CD4-positive, alpha-beta T cell treated with Interleukin-10 for 1 hour (primary cell): ENCODE measurements at regions not wholly inside any gene's neighbourhood (a gene's known extent, or its start where the extent isn't known, plus 50 kb on each side); places are given as distances from the start of the nearest gene placed in this dataset.
"Not testable (repeated sequence)": the region's sequence is repeated elsewhere in the genome, so short reads cannot be mapped to it uniquely, and the experiment has no call there.

Experiments
- DNase-seq: peaks from one replicate; pipeline ENCODE4 v3.0.0-alpha.2; 2020

DNA sequence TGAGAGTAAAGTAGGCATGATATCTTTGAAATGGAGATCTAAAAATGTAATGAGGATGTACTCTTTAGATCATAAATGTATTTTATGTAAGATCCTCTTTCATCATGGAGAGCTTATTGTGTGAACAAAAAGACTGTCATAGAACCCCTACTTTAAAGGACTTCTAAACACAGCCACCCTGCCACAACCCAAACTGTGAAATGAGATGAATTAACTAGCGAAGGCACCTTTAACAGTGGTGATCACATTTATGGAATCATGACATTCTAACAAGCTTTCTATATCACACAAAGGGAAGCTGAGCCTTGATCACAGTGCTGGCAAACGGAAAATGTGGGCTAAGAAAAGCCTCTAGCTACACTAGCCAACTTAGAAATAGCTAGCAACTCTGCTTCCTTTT, 1585.2 kb downstream of the EFNA5 start:
- DNase-seq = no peak

DNA sequence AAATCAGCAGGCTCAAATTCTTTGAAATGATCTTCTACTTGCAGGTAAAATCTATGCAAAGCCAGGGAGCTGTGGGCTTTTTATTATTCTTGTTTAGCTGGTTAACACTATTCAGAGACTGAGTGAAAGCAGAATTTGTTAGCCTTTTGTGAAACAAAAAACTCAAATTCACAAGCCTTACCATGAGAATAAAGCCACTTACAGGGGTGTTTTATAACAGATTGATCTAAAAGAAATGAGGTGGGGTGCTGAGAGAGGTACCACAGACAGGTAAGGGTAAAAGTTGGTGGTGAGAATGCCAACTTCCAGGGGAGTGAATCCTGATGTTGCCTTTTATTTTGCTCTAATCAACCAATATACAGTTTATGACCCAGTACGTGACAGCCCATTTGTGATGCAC, 1585.6 kb downstream of the EFNA5 start:
- no peak for DNase-seq

DNA sequence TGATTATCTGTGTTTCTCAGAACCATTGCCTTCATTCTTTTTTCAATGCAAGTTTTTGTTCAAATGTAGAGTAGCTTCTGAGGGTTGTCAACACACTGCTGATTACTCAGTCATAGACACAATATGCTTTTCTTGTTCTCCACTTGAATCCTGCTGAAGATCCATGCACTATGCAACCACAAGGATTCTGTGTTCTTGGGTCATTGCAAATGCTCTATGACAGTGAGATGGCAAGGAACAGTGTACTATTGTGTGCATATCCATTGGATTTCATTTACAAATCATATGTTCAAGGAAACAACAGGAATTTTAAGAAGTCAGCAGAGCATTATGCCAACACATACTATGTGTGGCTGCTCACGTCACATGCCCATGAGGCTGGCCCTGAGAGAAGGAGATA, 1590.2 kb downstream of the EFNA5 start:
- DNase-seq = no peak

DNA sequence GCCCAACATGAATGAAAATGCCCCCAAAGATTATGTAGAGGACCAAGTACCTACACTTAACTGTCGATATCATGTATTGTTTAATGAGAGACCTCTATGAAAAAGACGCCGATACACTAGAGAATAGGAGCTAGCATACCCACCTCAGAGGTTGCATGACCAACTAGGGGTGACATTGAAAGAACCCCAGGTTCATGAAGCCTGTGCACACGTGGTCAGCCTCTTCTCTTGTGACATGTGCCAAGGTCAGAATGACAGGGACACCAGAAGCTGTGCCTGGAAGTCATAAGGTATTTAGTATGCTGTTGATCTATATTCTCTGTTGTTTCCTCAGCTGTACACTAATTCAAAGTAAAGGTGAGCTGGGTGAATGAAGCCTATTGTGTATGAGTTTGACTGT, 1594.1 kb downstream of the EFNA5 start:
- DNase-seq = no peak

DNA sequence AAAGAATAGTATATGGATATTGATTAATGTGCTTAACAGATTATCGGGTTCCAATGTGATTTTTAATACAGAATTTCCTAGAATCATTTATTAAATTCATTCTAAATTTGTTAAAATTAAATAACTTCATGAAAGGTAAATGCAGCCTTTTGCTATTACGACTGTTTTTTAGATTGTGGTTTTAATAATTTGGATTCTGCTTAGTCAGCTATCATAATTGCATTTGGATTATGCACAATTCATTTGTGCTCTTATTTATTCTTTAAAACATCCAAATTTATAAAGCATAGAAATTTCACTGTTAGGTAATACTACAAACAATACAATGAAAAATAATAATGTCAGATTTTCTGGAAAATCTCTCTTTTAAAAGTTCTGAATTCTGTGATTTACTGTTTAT, 1598.5 kb downstream of the EFNA5 start:
- no peak for DNase-seq

DNA sequence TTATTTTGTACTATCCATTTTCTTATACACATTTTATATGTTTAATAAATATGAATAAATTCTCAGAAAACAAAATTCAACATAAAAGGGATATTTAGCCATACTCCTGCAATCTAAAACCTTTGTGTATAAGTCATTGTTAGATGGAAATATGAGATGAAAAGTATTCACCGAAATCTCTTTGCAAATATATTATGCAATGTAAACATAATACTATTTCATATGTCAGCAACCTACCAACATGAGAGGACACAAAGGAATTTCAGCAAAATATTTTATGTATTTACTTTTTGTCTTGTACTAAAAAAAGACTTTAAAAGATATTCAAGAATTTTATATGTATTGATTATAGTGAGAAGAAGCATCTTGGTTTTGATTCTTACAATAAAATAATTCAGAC, 1623.4 kb downstream of the EFNA5 start:
- no peak for DNase-seq

DNA sequence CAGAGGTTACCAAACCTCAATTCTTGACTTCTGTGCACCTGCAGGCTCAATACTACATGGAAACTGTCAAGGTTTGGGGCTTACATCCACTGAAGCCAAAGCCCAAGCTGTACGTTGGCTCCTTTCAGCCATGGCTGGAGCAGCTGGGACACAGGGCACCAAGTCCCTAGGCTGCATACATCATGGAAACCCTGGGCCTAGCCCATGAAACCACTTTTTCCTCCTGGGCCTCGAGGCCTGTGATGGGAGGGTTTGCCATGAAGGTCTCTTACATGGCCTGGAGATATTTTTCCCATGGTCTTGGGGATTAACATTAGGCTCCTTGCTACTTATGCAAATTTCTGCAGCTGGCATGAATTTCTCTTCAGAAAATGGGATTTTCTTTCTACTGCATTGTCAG, 1638.7 kb downstream of the EFNA5 start:
- DNase-seq = not testable (repeated sequence)

DNA sequence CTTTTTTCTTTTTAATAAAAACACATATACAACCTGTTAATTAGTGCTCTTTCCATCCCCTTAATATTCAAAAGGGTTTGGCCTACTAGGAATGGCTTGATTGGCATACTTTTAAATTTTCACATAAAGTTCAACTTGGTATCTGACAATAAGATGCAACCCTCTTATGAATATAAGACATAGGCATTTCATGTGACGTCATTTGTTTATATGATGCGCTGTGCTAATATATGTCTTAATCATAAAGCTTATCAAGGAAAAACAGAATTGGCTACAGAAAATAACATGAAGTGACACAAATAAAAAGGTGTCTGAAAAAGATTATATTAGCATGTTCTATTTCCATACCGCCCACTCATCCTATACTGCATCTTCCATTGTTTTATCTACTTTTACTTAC, 1642.4 kb downstream of the EFNA5 start:
- DNase-seq = no peak

DNA sequence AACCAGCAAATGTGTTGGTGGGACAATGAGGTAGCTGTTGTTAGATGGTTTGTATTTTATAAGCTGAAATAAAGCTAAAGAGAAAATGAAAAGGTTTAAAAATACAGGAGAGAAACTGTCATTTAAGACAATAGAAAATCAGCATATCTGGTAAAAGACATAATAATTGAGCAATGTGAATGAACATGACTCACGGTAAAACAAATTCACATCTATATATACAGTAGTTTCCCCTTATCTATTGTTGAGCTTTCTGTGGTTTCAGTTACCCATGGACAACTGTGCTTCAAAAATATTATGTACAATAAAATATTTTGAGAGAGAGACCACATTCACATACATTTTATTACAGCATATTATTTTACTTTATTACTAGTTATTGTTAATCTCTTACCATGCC, 1649.8 kb downstream of the EFNA5 start:
- DNase-seq = no peak

DNA sequence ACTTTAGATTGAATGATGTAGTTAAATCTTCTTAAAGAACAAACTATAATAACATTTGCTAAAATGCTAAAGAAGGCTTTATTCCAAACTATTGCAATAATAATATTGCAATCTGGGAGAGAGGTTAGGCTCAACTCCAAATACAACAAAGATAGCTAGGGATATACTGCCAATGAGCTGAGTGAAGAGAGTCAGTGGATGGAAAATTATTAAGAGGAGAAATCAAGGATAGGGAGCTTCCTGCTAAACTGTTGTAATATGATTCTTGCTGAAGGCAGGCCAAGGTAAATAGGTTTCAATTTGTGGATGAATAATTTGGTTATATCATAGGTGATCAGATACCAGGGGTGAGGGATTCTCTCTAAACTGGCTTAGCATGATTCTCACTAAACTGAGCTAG, 1651.5 kb downstream of the EFNA5 start:
- DNase-seq = no peak

DNA sequence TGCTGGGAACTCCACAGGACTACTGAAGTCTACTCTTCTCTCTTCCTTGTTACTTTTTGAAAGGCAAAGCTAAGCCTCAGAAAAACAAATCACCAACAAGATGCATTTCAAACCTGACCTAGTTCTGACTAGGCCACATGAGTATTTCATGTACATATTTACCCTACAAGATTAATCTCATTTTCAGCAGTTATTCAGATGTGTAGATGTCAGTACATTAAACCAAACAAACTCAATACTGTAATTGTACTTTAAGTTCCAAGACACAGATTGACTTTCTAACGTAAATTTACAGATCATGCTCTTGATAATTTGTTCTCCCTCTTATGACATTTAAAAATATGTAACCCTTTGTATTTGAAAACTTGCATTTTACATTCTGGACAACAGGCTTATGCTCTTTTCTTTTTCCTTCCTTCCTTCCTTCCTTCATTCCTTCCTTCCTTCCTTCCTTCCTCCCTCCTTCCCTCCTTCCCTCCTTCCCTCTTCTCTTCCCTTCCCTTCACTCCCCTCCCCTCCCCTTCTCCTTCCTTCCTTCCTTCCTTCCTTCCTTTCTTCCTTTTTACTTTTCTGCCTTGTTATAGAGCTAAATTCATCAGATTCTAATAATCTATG, 1653.4 kb downstream of the EFNA5 start:
- DNase-seq = no peak

DNA sequence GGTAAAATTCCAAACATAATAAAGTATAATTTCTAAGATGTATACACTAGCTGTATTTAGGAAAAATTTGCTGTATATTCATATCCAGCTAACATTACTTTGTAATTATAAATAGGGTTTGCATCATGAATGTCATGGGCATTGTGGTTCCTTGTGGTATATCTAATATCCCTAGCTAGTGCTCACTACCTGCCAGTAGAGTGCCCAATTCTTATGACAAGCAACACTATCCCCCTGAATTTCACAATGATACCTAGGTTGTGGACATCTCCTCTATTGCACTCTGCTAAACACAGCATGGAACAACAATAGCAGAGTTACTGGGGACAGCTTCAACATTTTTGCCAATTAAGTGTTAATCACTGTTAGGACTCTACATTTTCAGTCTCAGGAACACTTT, 1656.5 kb downstream of the EFNA5 start:
- DNase-seq = no peak

DNA sequence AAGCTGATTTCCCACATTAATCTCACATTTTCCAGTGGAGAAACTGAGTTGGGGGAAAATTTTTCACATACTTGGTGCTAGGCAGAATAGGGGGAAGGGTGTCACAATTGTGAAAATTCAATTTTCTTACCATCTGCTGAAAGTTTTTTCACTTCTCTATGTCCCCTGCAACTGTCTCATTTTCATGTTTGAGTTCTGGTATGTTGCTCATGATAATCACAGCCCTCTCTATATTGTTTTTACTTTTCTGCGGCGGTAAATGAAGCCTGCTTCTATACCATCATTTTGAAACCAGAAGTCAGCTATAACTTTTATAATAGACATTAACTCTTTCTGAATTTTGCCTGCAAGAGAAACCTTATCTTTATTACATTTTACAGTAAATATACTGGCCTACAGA, 1664.5 kb downstream of the EFNA5 start:
- DNase-seq = no peak

DNA sequence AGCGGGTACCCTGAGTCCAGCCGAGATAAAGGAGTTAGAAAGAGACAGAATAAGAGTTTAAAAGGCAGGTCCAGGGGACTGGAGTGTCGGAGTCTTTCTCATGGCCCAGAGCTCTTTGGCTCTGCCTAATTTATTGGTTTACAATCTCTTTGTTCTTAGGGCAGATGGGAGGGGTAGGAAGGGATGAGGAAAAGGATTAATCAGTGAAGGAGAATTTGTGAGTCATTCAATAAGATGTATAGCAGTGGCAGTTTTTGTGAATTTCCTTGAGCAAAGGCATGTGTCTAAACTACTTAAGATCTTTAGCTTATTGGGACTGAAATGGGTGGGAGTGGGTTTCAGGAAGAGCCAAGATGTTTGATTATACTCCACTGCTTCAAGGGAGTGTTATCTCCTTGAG, 1671.7 kb downstream of the EFNA5 start:
- not testable (repeated sequence) for DNase-seq

DNA sequence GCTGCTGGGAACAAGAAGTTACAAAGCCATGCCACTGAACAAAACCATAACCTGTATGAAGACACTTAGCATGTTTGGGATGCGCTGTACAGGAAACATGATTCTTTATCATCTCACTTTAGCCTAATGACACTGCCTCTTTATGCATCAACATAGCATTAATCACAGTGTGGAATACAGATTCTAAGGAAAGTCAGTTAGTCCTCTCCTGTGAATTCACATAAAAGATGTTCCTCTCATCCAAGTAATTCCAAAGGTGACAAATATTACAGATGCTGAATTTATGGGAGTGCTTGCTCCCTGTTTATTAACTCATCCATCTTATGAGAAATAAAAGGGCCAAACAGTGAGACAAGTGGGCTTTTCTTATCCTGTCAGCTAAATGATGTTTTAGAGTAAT, 1677.7 kb downstream of the EFNA5 start:
- DNase-seq = no peak

DNA sequence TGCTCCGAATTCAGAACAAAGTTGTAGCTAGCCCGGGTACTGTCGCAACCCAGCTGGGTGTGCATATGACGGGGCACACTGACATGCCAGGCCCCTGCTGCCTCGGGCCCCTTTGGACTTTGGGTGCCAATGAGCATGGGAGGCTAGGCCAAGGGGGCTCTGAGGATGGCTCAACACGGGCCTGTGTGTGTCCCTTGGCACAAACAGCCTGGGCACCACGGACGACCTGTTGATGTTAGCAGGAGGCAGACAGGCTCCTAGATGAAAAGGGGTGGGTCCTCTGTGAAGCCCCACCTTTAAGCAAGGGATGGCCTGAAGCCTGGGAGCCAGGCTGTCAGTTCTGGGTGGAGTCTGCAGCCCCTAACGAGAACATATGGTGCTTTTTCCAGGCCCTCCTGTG, 1688.2 kb downstream of the EFNA5 start:
- no peak for DNase-seq

DNA sequence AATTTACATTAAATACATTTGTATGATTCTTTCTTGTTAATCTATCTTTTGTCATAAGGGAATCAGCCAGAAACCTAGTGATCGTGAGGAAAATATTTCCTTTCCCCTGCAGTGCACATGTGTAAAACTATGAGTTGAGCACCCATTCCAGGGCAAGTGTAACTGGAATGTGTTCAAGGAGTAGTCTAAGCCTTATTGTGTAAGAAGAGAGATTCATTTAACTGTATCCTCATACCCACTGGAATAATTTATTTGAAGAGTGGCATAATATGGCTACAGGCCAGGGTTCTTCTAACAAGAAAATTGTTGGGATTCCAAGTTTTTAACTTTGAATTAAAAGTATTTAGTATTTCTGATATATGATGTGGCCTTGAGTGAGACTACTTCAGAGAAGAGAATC, 1692.7 kb downstream of the EFNA5 start:
- DNase-seq = no peak

DNA sequence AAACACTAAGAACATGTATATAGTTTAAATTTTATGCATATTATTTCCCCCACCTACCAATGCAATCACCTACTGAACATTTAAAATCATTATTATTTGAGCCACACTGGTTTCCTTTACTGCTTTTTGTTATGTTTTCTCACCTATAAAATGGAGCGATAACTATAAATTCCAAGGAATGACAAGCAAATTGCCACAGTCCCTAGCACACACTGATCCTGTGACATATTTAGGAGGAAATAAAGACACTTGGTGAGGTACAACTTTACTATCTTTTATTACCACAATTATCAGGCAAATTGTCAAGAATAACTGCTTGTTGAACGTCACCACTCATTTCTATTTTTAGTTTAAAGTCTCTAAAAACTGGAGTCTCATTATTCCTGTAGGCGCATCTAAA, 1693.6 kb downstream of the EFNA5 start:
- no peak for DNase-seq

DNA sequence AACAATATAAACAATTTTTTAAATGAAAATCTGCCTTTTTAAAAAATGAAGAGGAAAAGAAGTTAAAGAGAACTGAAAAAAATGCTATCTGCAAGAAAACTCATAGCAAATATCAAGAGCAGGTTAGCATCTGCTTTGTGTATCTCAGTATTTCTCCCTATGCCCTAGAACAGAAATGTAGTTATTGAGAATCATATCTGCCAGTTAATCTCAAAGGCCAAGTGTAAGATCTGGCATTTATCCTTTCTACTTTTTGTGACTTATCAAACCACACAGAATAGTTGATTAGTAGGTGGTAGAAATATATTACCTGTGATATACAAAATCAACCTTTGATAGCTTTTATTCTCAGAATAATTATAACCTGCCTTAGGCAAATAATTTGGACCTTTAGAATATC, 1699.8 kb downstream of the EFNA5 start:
- DNase-seq = no peak

DNA sequence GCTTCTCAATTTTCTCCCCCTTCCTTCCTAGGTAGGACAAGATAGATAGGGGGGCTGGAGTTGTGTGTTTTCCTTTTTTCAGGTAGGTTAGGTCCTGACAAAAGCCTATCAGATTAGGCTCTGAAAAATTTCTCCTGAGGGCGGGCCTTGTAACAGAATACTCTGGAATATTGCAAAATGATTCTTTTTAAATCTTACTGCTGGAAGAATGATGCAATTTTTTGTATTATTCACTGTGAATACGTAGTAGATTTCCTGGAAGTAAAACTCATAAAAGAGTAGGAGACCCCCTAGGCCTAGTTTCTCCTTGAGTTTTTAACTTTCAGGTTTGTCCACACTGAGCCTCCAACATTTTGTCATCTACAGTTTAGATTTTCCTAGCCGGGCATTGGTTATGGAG, 1701.8 kb downstream of the EFNA5 start:
- no peak for DNase-seq

DNA sequence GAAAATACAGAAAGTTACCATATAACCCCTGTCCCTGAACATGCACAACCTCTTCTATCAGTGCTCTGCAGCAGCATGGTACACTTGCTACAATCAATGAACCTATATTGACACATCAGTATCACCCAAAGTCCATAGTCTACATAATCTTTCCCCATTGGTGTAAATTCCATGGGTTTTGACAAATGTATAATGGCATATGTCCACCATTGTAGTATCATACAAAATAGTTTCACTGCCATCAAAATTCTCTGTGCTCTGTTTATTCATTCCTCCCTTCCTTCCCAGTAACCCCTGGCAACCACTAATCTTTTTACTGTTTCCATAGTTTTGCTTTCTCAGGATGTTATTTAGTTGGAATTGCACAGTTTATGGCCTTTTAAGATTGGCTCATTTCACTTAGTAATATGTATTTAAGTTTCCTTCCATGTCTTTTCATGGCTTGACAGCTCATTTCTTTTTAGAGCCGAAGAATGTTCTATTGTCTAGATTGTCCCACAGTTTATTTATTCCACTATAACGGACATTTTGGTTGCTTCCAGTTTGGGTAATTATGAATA, 1707.0 kb downstream of the EFNA5 start:
- DNase-seq = no peak

DNA sequence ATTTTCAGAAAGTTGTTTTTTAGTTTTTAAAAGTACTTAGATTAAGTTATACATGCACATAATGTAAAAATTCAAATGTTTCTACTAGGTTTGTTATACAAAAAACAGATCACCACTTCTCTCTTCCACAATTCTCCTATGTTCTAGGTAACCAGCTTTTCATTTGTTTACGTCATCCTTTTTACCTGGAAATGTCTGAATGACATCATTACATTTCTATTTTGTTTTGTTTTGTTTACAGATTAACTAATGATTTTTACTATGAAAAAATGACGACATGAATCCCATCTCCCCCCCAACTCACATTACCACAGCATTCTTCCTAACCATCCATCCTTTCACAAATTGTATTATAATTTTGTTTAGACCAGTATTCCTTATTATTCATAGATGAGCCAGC, 1709.2 kb downstream of the EFNA5 start:
- no peak for DNase-seq

DNA sequence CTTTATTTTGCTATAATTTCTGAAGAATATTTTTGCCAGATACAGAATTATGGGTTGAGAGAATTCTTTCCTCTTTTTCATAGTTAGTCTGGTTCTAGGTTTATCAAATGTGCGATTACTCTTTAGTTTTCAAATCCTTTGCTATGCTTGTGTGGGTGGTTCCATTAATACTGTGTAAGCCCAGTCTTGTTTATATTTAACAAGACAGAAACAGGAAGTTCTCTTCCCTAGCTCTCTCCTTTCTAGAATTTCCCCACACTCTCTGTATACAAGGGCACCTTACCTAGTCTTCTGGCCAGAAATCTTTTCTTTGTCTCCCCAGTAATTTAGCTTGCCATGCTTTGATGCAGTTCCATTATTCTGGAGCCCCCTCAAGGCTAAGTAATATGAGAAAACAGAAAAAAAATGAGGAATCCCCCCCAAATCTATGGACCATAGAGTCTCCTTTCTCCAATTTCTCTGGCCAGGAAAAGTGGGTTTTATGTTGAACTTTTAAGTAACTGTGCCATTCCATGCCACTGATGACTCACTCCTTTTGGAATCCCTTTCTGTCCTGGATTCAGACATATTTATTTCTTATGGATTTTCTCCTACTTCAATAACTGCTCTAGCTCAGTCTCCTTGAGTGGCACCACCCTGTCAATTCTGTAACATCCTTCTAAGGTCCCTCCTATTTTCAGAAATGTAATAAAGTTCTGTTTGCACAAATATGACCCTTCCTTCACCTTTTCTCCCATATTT, 1714.1 kb downstream of the EFNA5 start:
- no peak for DNase-seq

DNA sequence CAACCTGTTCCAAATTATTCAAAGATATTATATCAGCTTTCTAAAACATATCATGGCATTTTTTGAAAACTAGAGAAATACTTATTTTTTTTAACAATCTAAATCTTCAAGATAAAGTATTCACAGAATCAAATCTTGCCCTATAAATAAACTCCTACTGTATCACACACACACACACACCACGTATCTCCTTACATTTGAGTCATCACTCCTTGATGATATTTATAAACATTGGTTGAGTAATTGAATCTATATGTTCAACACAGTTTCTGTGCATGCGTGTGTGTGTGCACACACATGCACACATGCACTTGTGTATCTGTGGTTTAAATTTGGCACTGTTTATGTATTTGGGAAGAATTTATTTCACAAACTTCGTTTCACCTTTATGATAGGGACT, 1716.4 kb downstream of the EFNA5 start:
- DNase-seq = no peak

DNA sequence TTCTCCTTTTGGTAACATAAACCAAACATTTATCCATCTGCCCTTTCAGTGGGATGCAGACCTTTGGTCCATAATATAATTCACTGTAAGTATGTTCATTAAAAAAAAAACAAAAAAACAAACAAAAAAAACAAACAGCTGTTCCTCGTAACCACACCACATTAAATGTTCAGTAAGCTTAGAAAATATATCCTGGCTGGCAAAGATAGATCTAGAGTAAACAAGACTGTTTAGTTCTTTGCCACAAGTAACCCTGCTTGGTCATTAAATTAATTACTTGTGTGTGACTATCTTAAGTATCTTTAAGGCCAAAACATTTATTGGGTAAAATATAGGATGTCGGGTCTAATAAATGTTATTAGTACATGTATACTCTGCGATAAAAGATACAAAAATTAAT, 1717.1 kb downstream of the EFNA5 start:
- no peak for DNase-seq
